ENCODE measurements at regions not wholly inside any gene's neighbourhood (a gene's known extent, or its start where the extent isn't known, plus 50 kb on each side); places are given as distances from the start of the nearest gene placed in this dataset.
"Not testable (repeated sequence)": the region's sequence is repeated elsewhere in the genome, so short reads cannot be mapped to it uniquely, and the experiment has no call there.

DNA sequence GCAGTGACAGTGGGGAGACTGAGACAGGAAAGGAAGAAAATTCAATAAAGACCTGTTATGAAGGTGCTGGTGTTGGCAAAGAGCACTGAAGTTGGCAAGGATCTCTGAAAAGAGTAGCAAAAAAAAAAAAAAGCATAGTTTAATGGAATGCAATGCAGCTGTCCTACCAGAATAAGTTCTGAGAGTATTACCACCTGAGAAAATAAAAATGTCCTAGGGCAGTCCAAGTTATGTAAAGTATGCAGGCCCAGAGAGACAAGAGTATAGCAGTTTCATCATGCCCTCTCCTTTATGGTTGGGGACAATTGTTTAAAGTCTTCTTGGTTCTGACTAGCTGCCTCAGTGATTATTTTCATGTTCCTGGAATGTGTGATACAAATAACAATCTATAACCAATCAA is 1092.8 kb downstream of the SORCS3 start:
- no peak overlapping the region for H3K27ac ChIP-seq
- no peaks in the 10 kb centered on the region for H3K36me3 ChIP-seq
- no peak for TF ChIP-seq POLR2A (IDR thresholded peaks at IDR 0.05)
- no peak for TF ChIP-seq POLR2AphosphoS5 (IDR thresholded peaks at IDR 0.05)
- TF ChIP-seq EP300 (IDR thresholded peaks at IDR 0.05): no peak
- TF ChIP-seq, protein P1, sequence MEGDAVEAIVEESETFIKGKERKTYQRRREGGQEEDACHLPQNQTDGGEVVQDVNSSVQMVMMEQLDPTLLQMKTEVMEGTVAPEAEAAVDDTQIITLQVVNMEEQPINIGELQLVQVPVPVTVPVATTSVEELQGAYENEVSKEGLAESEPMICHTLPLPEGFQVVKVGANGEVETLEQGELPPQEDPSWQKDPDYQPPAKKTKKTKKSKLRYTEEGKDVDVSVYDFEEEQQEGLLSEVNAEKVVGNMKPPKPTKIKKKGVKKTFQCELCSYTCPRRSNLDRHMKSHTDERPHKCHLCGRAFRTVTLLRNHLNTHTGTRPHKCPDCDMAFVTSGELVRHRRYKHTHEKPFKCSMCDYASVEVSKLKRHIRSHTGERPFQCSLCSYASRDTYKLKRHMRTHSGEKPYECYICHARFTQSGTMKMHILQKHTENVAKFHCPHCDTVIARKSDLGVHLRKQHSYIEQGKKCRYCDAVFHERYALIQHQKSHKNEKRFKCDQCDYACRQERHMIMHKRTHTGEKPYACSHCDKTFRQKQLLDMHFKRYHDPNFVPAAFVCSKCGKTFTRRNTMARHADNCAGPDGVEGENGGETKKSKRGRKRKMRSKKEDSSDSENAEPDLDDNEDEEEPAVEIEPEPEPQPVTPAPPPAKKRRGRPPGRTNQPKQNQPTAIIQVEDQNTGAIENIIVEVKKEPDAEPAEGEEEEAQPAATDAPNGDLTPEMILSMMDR (IDR thresholded peaks at IDR 0.05): no peak
- H3K4me1 ChIP-seq: no peaks in the 10 kb centered on the region
- no peaks in the 10 kb centered on the region for H3K9me3 ChIP-seq
- no peak for DNase-seq (ENCODE audit: low spot score in 2 of 2)
- no peak overlapping the region for H3K4me3 ChIP-seq
- no peaks in the 10 kb centered on the region for H3K27me3 ChIP-seq

DNA sequence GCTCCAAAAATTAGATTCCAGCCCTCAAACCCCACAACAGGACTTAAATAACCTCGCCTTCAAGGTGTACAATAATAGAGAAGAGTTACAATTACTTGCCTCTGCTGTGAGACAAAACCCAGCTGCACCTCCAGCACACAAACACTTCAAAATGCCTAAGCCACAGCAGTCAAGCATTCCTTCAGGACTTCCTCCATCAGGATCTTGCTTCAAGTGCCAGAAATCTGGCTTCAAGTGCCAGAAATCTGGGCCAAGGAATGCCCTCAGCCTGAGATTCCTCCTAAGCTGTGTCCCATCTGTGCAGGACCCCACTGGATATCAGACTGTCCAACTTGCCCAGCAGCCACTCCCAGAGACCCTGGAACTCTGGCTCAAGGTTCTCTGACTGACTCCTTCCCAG is 1088.3 kb downstream of the SORCS3 start:
- no peak for DNase-seq (ENCODE audit: low spot score in 2 of 2)
- no peaks in the 10 kb centered on the region for H3K4me1 ChIP-seq
- H3K27ac ChIP-seq: no peak overlapping the region
- 83% methylated on average over 1 of the region's 1 CpG for WGBS
- H3K9me3 ChIP-seq: no peaks in the 10 kb centered on the region
- H3K4me3 ChIP-seq: no peak overlapping the region
- no peaks in the 10 kb centered on the region for H3K36me3 ChIP-seq
- H3K27me3 ChIP-seq: no peaks in the 10 kb centered on the region
- TF ChIP-seq EP300 (IDR thresholded peaks at IDR 0.05) (no peak), POLR2AphosphoS5 (IDR thresholded peaks at IDR 0.05) (no peak)

DNA sequence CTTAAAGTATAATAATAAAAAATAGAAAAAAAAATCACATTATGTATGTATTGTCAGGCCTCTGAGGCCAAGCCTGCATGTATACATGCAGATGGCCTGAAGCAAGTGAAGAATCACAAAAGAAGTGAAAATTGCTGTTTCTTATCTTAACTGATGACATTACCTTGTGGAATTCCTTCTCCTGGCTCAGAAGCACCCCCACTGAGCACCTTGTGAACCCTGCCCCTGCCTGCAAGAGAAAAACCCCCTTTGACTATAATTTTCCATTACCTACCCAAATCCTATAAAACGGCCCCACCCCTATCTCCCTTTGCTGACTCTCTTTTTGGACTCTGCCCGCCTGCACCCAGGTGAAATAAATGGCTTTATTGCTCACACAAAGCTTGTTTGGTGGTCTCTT is 1086.5 kb downstream of the SORCS3 start:
- H3K27ac ChIP-seq; DNase-seq (ENCODE audit: low spot score in 2 of 2); H3K9me3 ChIP-seq; H3K36me3 ChIP-seq; H3K4me1 ChIP-seq; H3K27me3 ChIP-seq; H3K4me3 ChIP-seq: not testable (repeated sequence)
- WGBS: 62% methylated on average over 2 of the region's 2 CpGs

DNA sequence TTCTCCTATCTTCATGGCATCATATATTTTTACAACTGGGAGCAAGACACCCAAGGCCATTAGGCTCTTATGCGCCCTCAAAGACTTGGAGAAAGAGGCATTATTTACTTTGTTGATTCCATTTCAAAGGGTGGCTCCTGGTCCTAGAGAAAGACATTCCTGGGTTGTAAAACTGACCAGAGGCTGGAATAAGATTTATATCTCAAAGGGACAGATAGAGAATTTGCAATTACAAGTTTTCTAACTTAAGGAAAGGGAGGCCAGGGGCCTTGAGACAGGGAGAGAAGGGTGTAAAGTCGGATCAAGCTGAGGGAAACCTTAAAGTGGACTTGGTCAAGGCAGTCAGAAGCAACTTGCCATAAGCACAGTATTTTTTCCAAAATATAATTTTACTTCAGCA is 1086.0 kb downstream of the SORCS3 start:
- no peaks in the 10 kb centered on the region for H3K36me3 ChIP-seq
- no peaks in the 10 kb centered on the region for H3K9me3 ChIP-seq
- no peak for DNase-seq (ENCODE audit: low spot score in 2 of 2)
- 60% methylated on average over 2 of the region's 2 CpGs for WGBS
- TF ChIP-seq POLR2AphosphoS5 (IDR thresholded peaks at IDR 0.05) (no peak), POLR2A (IDR thresholded peaks at IDR 0.05) (no peak), EP300 (IDR thresholded peaks at IDR 0.05) (no peak)
- TF ChIP-seq, protein P1 (IDR thresholded peaks at IDR 0.05): no peak
- no peaks in the 10 kb centered on the region for H3K27me3 ChIP-seq
- no peak overlapping the region for H3K4me3 ChIP-seq
- no peaks in the 10 kb centered on the region for H3K4me1 ChIP-seq
- H3K27ac ChIP-seq: no peak overlapping the region

DNA sequence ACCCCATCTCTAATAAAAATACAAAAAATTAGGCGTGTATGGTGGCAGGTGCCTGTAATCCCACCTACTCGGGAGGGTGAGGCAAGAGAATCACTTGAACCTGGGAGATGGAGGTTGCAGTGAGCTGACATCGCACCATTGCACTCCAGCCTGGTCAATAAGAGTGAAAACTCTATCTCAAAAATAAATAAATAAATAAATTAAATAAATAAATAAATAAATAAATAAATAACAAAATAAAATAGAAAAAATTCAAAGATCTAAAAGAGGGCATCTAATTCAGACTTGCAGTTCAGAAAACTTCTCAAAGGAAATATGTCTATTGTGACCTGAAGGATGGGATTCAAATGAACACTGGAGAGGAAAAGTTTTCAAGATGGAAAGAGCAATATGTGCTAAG is 1085.1 kb downstream of the SORCS3 start:
- no peaks in the 10 kb centered on the region for H3K36me3 ChIP-seq
- no peaks in the 10 kb centered on the region for H3K4me1 ChIP-seq
- H3K9me3 ChIP-seq: no peaks in the 10 kb centered on the region
- no peak for DNase-seq (ENCODE audit: low spot score in 2 of 2)
- no peak overlapping the region for H3K27ac ChIP-seq
- no peaks in the 10 kb centered on the region for H3K27me3 ChIP-seq
- H3K4me3 ChIP-seq: no peak overlapping the region
- TF ChIP-seq POLR2A (IDR thresholded peaks at IDR 0.05) (no peak), POLR2AphosphoS5 (IDR thresholded peaks at IDR 0.05) (no peak), EP300 (IDR thresholded peaks at IDR 0.05) (no peak)
- TF ChIP-seq, protein P1 (IDR thresholded peaks at IDR 0.05): no peak
- 90% methylated on average over 3 of the region's 3 CpGs for WGBS

DNA sequence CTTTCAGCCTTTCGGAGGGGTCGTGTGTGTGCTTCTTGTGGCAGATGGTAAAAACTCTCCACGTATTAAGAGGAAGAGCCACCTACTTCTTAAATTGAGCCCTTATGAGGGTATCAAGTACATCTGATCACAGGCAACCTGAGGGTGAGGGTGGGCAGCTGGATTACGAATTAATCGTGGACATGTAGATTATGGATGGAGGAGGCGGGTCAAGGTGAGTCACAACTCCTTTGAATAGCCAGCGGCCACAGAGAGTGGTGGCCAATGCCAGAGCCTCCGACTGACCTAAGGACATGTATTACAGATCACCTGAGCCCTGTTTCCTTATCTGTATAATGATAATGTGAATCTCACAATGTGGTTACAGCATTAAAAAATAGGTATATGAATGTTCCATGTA is 1083.9 kb downstream of the SORCS3 start:
- no peaks in the 10 kb centered on the region for H3K4me1 ChIP-seq
- no peaks in the 10 kb centered on the region for H3K36me3 ChIP-seq
- no peaks in the 10 kb centered on the region for H3K27me3 ChIP-seq
- no peak for TF ChIP-seq EP300 (IDR thresholded peaks at IDR 0.05)
- 79% methylated on average over 8 of the region's 8 CpGs for WGBS
- H3K27ac ChIP-seq: no peak overlapping the region
- H3K9me3 ChIP-seq: no peaks in the 10 kb centered on the region
- DNase-seq (ENCODE audit: low spot score in 2 of 2): no peak
- H3K4me3 ChIP-seq: no peak overlapping the region

DNA sequence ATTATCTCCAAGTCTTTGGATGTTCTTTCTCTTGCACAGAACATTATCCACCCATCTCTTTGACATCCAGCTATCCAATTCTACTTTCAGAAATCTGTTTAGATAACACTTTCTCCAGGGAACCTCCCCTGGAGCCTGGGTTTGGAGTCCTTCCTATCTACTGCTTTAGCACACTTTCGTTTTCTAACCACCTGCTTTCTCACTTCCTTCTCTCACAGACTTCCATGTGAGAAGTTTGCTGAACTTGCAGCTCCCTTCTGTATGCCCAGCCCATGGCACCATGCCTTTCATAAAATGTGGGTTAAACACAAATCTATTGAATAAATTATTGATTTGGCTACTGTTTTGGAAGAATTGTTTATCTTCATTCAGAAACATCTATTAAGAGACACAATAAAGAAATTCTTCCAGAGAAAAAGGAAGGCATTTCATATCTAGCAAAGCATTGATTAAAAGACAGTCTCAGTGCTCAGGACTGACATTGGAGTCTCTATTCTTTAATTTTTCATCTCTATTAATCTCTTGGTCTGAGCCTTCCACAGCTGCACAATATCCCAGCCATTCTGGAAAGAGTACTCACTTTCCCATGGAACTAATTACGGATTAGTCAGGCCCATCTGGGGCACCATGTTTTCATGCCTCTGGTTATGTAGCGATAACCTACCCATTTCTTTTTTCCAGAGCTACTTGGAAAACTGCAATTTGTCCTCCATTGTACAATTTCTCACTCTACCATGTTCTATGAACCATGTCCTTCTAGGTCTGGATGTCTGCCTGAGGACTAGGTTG is 1077.3 kb downstream of the SORCS3 start:
- TF ChIP-seq, protein P1 (IDR thresholded peaks at IDR 0.05): no peak
- no peak for TF ChIP-seq EP300 (IDR thresholded peaks at IDR 0.05)
- TF ChIP-seq POLR2AphosphoS5 (IDR thresholded peaks at IDR 0.05): no peak
- TF ChIP-seq POLR2A (IDR thresholded peaks at IDR 0.05): no peak
- no peak for DNase-seq (ENCODE audit: low spot score in 2 of 2)
- H3K4me3 ChIP-seq: no peak overlapping the region

More for the DNA sequence above, 1077.3 kb downstream of the SORCS3 start:
- Histone ChIP-seq H3K9me3 (no peaks in the 10 kb centered on the region), H3K36me3 (no peaks in the 10 kb centered on the region), H3K27me3 (no peaks in the 10 kb centered on the region), H3K27ac (no peak overlapping the region), H3K4me1 (no peaks in the 10 kb centered on the region)
- WGBS: 79% methylated on average over 3 of the region's 3 CpGs

Measured in suprapubic skin (tissue), 4 donors.